HEK293T (cell line): ENCODE measurements at regions not wholly inside any gene's neighbourhood (a gene's known extent, or its start where the extent isn't known, plus 50 kb on each side); places are given as distances from the start of the nearest gene placed in this dataset.
"Not testable (repeated sequence)": the region's sequence is repeated elsewhere in the genome, so short reads cannot be mapped to it uniquely, and the experiment has no call there.

ENCODE experiments used
- ARNT ChIP-seq: fragments of 450-650 bp; IDR thresholded peaks from 2 replicates; pipeline ENCODE4 v1.6.1; 2017; ENCODE audit warnings: mild to moderate bottlenecking
- BHLHE40 ChIP-seq: fragments of 450-650 bp; IDR thresholded peaks from 2 replicates; pipeline ENCODE4 v1.6.1; 2016; ENCODE audit warnings: mild to moderate bottlenecking, moderate library complexity, borderline replicate concordance
- CTBP1 ChIP-seq: fragments of 450-650 bp; IDR thresholded peaks from 2 replicates; pipeline ENCODE4 v1.6.1; 2016; ENCODE audit warnings: borderline replicate concordance
- ELF4 ChIP-seq: fragments of 450-650 bp; IDR thresholded peaks from 2 replicates; pipeline ENCODE4 v1.6.1; 2017; ENCODE audit warnings: antibody characterized with exemption
- FOXM1 ChIP-seq: fragments of 450-650 bp; IDR thresholded peaks from 2 replicates; pipeline ENCODE4 v1.6.1; 2017; ENCODE audit warnings: mild to moderate bottlenecking, borderline replicate concordance
- LEF1 ChIP-seq: fragments of 450-650 bp; IDR thresholded peaks from 2 replicates; pipeline ENCODE4 v1.6.1; 2017; ENCODE audit warnings: mild to moderate bottlenecking, borderline replicate concordance
- NFRKB ChIP-seq: fragments of 450-650 bp; IDR thresholded peaks from 2 replicates; pipeline ENCODE4 v1.6.1; 2016; ENCODE audit warnings: mild to moderate bottlenecking, moderate library complexity
- SP1 ChIP-seq: fragments of 450-650 bp; IDR thresholded peaks from 2 replicates; pipeline ENCODE4 v1.6.1; 2017
- SUZ12 ChIP-seq: fragments of 450-650 bp; IDR thresholded peaks from 2 replicates; pipeline ENCODE4 v1.6.1; 2016; ENCODE audit warnings: mild to moderate bottlenecking
- TARDBP ChIP-seq: fragments of 450-650 bp; IDR thresholded peaks from 2 replicates; pipeline ENCODE4 v1.6.1; 2016
- ZNF384 ChIP-seq: fragments of 450-650 bp; IDR thresholded peaks from 2 replicates; pipeline ENCODE4 v1.6.1; 2016
- TF ChIP-seq, protein P1 (sequence below): fragments of 450-650 bp; IDR thresholded peaks from 2 replicates; pipeline ENCODE4 v1.6.1; 2016

DNA sequence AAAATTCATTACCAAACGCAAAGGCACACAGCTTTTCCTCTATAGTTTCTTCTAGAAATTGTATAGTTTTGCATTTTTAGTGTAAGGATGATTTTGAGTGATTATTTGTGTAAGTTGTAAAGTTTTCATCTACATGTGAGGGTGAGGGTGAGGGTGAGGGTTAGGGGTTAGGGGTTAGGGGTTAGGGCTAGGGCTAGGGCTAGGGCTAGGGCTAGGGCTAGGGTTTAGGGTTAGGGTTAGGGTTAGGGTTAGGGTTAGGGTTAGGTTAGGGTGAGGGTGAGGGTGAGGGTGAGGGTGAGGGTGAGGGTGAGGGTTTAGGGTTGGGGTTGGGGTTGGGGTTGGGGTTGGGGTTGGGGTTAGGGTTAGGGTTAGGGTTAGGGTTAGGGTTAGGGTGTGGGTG is 167.6 kb downstream of the METRNL start:
- not testable (repeated sequence) for TF ChIP-seq SUZ12, LEF1, FOXM1, ARNT, ELF4, NFRKB, ZNF384, SP1, TARDBP, BHLHE40, CTBP1
- TF ChIP-seq, protein P1, sequence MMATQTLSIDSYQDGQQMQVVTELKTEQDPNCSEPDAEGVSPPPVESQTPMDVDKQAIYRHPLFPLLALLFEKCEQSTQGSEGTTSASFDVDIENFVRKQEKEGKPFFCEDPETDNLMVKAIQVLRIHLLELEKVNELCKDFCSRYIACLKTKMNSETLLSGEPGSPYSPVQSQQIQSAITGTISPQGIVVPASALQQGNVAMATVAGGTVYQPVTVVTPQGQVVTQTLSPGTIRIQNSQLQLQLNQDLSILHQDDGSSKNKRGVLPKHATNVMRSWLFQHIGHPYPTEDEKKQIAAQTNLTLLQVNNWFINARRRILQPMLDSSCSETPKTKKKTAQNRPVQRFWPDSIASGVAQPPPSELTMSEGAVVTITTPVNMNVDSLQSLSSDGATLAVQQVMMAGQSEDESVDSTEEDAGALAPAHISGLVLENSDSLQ = not testable (repeated sequence)
